OCI-LY1 (cell line): ENCODE measurements at regions not wholly inside any gene's neighbourhood (a gene's known extent, or its start where the extent isn't known, plus 50 kb on each side); places are given as distances from the start of the nearest gene placed in this dataset.

Source experiments
- EZH2 ChIP-seq: fragments of 200-600 bp; sonication (generic), shearing (Covaris generic); IDR thresholded peaks from 2 replicates; pipeline ENCODE4 v1.8.0; 2017; ENCODE audit warnings: borderline replicate concordance, mixed run types, mild to moderate bottlenecking, antibody characterized with exemption, low read length, moderate library complexity, mixed read lengths
- TF ChIP-seq, protein P1 (sequence below): fragments of 200-600 bp; sonication (generic), shearing (Covaris generic); IDR thresholded peaks from 2 replicates; pipeline ENCODE4 v1.5.1; 2017; ENCODE audit warnings: mild to moderate bottlenecking, antibody characterized with exemption, low read length, moderate library complexity, mixed read lengths

DNA sequence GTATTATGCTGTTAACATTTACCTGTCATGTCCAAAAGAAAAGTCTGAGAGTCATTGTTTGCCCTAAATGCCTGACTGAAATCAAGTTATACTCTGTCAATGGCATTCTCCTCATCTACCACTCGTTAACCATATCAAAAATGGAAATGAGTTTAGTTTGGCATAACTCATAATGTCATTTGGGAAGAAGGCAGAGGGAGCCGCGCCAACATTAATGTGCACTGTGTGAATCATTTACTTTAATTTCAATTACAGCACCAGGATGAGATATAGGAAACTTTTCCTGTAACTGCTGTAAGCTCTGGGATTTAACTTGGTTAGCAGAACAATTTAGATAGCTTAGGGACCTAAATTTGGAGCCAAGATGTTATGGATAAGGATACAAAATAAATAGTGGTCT is 871.2 kb upstream of the POU3F3 start:
- TF ChIP-seq, protein P1, sequence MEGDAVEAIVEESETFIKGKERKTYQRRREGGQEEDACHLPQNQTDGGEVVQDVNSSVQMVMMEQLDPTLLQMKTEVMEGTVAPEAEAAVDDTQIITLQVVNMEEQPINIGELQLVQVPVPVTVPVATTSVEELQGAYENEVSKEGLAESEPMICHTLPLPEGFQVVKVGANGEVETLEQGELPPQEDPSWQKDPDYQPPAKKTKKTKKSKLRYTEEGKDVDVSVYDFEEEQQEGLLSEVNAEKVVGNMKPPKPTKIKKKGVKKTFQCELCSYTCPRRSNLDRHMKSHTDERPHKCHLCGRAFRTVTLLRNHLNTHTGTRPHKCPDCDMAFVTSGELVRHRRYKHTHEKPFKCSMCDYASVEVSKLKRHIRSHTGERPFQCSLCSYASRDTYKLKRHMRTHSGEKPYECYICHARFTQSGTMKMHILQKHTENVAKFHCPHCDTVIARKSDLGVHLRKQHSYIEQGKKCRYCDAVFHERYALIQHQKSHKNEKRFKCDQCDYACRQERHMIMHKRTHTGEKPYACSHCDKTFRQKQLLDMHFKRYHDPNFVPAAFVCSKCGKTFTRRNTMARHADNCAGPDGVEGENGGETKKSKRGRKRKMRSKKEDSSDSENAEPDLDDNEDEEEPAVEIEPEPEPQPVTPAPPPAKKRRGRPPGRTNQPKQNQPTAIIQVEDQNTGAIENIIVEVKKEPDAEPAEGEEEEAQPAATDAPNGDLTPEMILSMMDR, result no peak
- no peak for TF ChIP-seq EZH2
